SK-N-MC (cell line): ENCODE measurements at regions not wholly inside any gene's neighbourhood (a gene's known extent, or its start where the extent isn't known, plus 50 kb on each side); places are given as distances from the start of the nearest gene placed in this dataset.
A peak's percentile ranks its signal among the peaks of the same experiment; 100 is the strongest.

Source experiments
- DNase-seq: peaks from one replicate; pipeline ENCODE4 v3.0.0-alpha.2; 2011; ENCODE audit warnings: low read depth, low spot score
- H3K27ac ChIP-seq: fragments of 200-600 bp; sonication (generic); 2 replicates; pipeline ENCODE4 v1.5.1; 2016; ENCODE audit warnings: mixed run types
- H3K36me3 ChIP-seq: fragments of 200-600 bp; sonication (generic); 2 replicates; pipeline ENCODE4 v1.6.1; 2017; ENCODE audit warnings: antibody characterized with exemption, low read length, mixed read lengths; ENCODE audit not compliant: insufficient read depth
- H3K4me3 ChIP-seq: fragments of 200-600 bp; sonication (generic); 2 replicates; pipeline ENCODE4 v1.5.1; 2016
- H3K9ac ChIP-seq: fragments of 200-600 bp; sonication (generic); 2 replicates; pipeline ENCODE4 v1.8.0; 2017; ENCODE audit warnings: mixed run types, mixed read lengths; ENCODE audit not compliant: insufficient read length
- H3K9me3 ChIP-seq: fragments of 200-600 bp; sonication (generic); 2 replicates; pipeline ENCODE4 v1.6.1; 2017; ENCODE audit warnings: low read depth, mild to moderate bottlenecking, antibody characterized with exemption, low read length, moderate library complexity, mixed read lengths
- EZH2 ChIP-seq: fragments of 200-600 bp; sonication (generic); IDR thresholded peaks from one replicate; pipeline ENCODE4 v1.6.1; 2017; ENCODE audit warnings: antibody characterized with exemption
- FOXP2 ChIP-seq: optimal IDR thresholded peaks from 2 replicates; pipeline ENCODE3; 2011; ENCODE audit warnings: mild to moderate bottlenecking, moderate library complexity; ENCODE audit not compliant: insufficient read depth; ENCODE audit errors: extremely low read length, control extremely low read depth
- POLR2AphosphoS5 ChIP-seq: IDR thresholded peaks from 2 replicates; pipeline ENCODE4 v1.6.1; 2012; ENCODE audit warnings: mild to moderate bottlenecking, low read depth, low read length, borderline replicate concordance

DNA sequence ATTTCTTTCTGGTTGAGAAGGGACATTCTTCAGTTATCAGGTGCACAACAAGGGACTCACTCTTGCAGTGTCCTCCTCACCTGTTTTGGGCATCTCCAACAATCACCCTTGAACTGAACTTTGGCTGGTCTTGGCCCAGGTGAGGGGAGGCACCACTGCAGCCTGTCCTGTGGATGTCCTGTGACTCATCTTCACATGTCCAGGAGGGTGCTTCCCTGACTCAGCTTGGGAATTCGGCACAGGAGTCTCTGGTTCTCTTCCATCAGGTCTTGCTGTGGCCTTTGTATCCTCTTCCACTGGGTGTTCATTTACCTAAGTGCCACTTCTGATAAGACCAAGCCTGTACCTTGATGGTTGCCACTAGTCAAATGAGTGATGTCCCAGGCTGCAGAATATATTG is 196.7 kb upstream of the MKI67 start:
- TF ChIP-seq EZH2 (no peak), FOXP2 (no peak), POLR2AphosphoS5 (no peak)

GRCh38 chr10:128324058-128324827 is 198.0 kb upstream of the MKI67 start:
- no peaks in the 10 kb centered on the region; the same call in 1 of the 2 replicates for H3K9me3 ChIP-seq
- no peak for TF ChIP-seq POLR2AphosphoS5
- TF ChIP-seq FOXP2 = no peak
- no peaks in the 10 kb centered on the region for H3K36me3 ChIP-seq
- no peak overlapping the region for H3K27ac ChIP-seq
- no peak overlapping the region for H3K9ac ChIP-seq
- DNase-seq = no peak
- H3K4me3 ChIP-seq = no peak overlapping the region

More for the DNA sequence above, 196.7 kb upstream of the MKI67 start:
- H3K9ac ChIP-seq = no peak overlapping the region
- H3K27ac ChIP-seq = no peak overlapping the region
- no peaks in the 10 kb centered on the region; the same call in 1 of the 2 replicates for H3K9me3 ChIP-seq
- H3K36me3 ChIP-seq = no peaks in the 10 kb centered on the region
- no peak overlapping the region for H3K4me3 ChIP-seq
- no peak for DNase-seq

DNA sequence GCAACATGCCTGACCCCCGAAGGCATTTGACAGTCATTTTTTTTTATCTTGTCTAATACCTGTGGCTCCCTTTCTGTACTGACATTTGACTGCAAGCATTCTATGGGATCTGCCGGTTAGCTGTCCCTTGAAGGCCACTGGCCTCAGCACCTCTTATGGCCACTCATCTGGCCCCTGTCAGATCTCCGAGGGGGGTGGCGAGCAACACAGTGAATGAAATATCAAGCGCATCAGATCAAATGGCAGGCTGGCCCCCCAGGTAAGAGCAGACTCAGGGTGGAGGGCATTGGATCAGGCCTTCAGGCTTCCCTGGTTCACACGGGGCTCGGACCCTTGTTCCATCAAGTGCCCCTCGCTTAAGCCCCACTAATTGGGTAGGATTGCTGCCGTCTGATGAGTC is 199.6 kb upstream of the MKI67 start:
- Histone ChIP-seq H3K9me3 (no peaks in the 10 kb centered on the region; the same call in 1 of the 2 replicates), H3K9ac (no peak overlapping the region), H3K27ac (no peak overlapping the region), H3K4me3 (no peak overlapping the region), H3K36me3 (no peaks in the 10 kb centered on the region)
- TF ChIP-seq EZH2 = no peak
- TF ChIP-seq POLR2AphosphoS5 = no peak
- TF ChIP-seq FOXP2 = no peak
- DNase-seq = no peak

- Histone ChIP-seq H3K9me3 (no peaks in the 10 kb centered on the region; the same call in 1 of the 2 replicates), H3K36me3 (no peaks in the 10 kb centered on the region), H3K4me3 (no peak overlapping the region), H3K9ac (no peak overlapping the region), H3K27ac (no peak overlapping the region)
- DNase-seq = no peak
- TF ChIP-seq FOXP2 (no peak), POLR2AphosphoS5 (no peak), EZH2 (no peak)
Measured at GRCh38 chr10:128326251-128326650, 200.0 kb upstream of the MKI67 start.

- no peak for DNase-seq
- TF ChIP-seq FOXP2 (no peak), EZH2 (no peak), POLR2AphosphoS5 (no peak)
- no peak overlapping the region for H3K9ac ChIP-seq
- H3K27ac ChIP-seq = no peak overlapping the region
- no peaks in the 10 kb centered on the region; the same call in 1 of the 2 replicates for H3K9me3 ChIP-seq
- no peak overlapping the region for H3K4me3 ChIP-seq
- no peaks in the 10 kb centered on the region for H3K36me3 ChIP-seq
Measured at GRCh38 chr10:128326851-128327250, 200.6 kb upstream of the MKI67 start.

- DNase-seq = no peak
- TF ChIP-seq EZH2 (no peak), POLR2AphosphoS5 (no peak), FOXP2 (no peak)
- Histone ChIP-seq H3K4me3 (no peak overlapping the region), H3K9ac (no peak overlapping the region), H3K9me3 (no peaks in the 10 kb centered on the region), H3K27ac (no peak overlapping the region), H3K36me3 (no peaks in the 10 kb centered on the region)
Measured at GRCh38 chr10:128336401-128336800, 210.2 kb upstream of the MKI67 start.

GRCh38 chr10:128337860-128338378 is 211.7 kb upstream of the MKI67 start:
- no peak for DNase-seq
- H3K27ac ChIP-seq = peak overlapping the region; percentile 73
- H3K4me3 ChIP-seq = peak overlapping the region; percentile 50
- TF ChIP-seq POLR2AphosphoS5 = no peak
- no peak for TF ChIP-seq FOXP2
- TF ChIP-seq EZH2 = no peak
- H3K36me3 ChIP-seq = no peaks in the 10 kb centered on the region
- no peaks in the 10 kb centered on the region for H3K9me3 ChIP-seq
- no peak overlapping the region for H3K9ac ChIP-seq

- no peak overlapping the region for H3K4me3 ChIP-seq
- peak overlapping the region; percentile 42; the same call in 1 of the 2 replicates for H3K27ac ChIP-seq
- TF ChIP-seq EZH2 (no peak), FOXP2 (no peak), POLR2AphosphoS5 (no peak)
- H3K9me3 ChIP-seq = no peaks in the 10 kb centered on the region
- no peak for DNase-seq
- H3K9ac ChIP-seq = no peak overlapping the region
- no peaks in the 10 kb centered on the region for H3K36me3 ChIP-seq
Measured at GRCh38 chr10:128338951-128339350, 212.7 kb upstream of the MKI67 start.
